ENCODE measurements at regions not wholly inside any gene's neighbourhood (a gene's known extent, or its start where the extent isn't known, plus 50 kb on each side); places are given as distances from the start of the nearest gene placed in this dataset.

DNA sequence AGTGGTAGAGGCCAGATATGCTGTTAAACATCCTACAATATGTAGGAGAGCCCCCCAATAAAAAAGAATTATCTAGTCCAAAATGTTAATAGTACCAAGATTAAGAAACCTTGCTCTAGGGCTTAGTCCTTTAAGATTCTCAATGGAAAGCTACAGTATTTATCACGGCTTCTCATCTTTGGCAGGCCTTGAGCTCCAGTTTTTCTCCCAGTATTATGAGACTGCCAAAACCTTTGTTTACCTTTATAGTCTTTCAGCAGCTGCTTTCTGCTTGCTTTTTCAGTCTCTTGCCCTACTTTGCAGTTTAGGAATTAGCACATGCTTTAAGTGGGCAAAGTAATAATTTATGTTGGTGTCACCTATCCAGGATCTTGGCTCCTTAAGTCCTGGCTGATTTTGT, 59.7 kb downstream of the NHLRC1 start:
- TF ChIP-seq RAD21 (IDR thresholded peaks at IDR 0.05; ENCODE audit: low read length) (no peak), YY1 (IDR thresholded peaks at IDR 0.05; ENCODE audit: low read depth) (no peak), JUND (IDR thresholded peaks at IDR 0.05) (no peak), POLR2AphosphoS5 (IDR thresholded peaks at IDR 0.05; ENCODE audit: low read depth, low read length) (no peak), EP300 (IDR thresholded peaks at IDR 0.05; ENCODE audit: borderline replicate concordance in 1 of 2, low read depth in 1 of 2, low read length in 1 of 2) (no peak), NFIC (IDR thresholded peaks at IDR 0.05; ENCODE audit: borderline replicate concordance) (no peak), SMC3 (IDR thresholded peaks at IDR 0.05; ENCODE audit: low read depth, low read length) (no peak), RXRA (IDR thresholded peaks at IDR 0.05; ENCODE audit: borderline replicate concordance, low read depth) (no peak)
- TF ChIP-seq, protein P1, sequence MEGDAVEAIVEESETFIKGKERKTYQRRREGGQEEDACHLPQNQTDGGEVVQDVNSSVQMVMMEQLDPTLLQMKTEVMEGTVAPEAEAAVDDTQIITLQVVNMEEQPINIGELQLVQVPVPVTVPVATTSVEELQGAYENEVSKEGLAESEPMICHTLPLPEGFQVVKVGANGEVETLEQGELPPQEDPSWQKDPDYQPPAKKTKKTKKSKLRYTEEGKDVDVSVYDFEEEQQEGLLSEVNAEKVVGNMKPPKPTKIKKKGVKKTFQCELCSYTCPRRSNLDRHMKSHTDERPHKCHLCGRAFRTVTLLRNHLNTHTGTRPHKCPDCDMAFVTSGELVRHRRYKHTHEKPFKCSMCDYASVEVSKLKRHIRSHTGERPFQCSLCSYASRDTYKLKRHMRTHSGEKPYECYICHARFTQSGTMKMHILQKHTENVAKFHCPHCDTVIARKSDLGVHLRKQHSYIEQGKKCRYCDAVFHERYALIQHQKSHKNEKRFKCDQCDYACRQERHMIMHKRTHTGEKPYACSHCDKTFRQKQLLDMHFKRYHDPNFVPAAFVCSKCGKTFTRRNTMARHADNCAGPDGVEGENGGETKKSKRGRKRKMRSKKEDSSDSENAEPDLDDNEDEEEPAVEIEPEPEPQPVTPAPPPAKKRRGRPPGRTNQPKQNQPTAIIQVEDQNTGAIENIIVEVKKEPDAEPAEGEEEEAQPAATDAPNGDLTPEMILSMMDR (IDR thresholded peaks at IDR 0.05), result no peak
- TF ChIP-seq, protein P2, sequence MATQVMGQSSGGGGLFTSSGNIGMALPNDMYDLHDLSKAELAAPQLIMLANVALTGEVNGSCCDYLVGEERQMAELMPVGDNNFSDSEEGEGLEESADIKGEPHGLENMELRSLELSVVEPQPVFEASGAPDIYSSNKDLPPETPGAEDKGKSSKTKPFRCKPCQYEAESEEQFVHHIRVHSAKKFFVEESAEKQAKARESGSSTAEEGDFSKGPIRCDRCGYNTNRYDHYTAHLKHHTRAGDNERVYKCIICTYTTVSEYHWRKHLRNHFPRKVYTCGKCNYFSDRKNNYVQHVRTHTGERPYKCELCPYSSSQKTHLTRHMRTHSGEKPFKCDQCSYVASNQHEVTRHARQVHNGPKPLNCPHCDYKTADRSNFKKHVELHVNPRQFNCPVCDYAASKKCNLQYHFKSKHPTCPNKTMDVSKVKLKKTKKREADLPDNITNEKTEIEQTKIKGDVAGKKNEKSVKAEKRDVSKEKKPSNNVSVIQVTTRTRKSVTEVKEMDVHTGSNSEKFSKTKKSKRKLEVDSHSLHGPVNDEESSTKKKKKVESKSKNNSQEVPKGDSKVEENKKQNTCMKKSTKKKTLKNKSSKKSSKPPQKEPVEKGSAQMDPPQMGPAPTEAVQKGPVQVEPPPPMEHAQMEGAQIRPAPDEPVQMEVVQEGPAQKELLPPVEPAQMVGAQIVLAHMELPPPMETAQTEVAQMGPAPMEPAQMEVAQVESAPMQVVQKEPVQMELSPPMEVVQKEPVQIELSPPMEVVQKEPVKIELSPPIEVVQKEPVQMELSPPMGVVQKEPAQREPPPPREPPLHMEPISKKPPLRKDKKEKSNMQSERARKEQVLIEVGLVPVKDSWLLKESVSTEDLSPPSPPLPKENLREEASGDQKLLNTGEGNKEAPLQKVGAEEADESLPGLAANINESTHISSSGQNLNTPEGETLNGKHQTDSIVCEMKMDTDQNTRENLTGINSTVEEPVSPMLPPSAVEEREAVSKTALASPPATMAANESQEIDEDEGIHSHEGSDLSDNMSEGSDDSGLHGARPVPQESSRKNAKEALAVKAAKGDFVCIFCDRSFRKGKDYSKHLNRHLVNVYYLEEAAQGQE (IDR thresholded peaks at IDR 0.05; ENCODE audit: low read depth, low read length), result no peak

Data from SK-N-SH (cell line).